Urinary bladder (tissue), 3 donors: ENCODE measurements at regions not wholly inside any gene's neighbourhood (a gene's known extent, or its start where the extent isn't known, plus 50 kb on each side); places are given as distances from the start of the nearest gene placed in this dataset.

Experiments used
- DNase-seq: peaks from one replicate; pipeline ENCODE4 v3.0.0-alpha.2; 2015; ENCODE audit errors: extremely low spot score
- H3K27ac ChIP-seq: one replicate; pipeline ENCODE4 v1.5.1; 2013; ENCODE audit warnings: low read depth, mild to moderate bottlenecking, moderate library complexity
- H3K36me3 ChIP-seq: one replicate; pipeline ENCODE4 v1.6.1; 2013; ENCODE audit warnings: mild to moderate bottlenecking, moderate library complexity; ENCODE audit not compliant: insufficient read depth
- H3K4me1 ChIP-seq: one replicate; pipeline ENCODE4 v1.6.1; 2013; ENCODE audit warnings: mild to moderate bottlenecking, moderate library complexity; ENCODE audit not compliant: insufficient read depth
- H3K4me3 ChIP-seq: one replicate; pipeline ENCODE4 v1.5.1; 2013; ENCODE audit warnings: low read depth, low read length
- WGBS: extraction: QIAGEN DNeasy Blood & Tissue Kit; methylation state at CpG from one replicate; pipeline ENCODE4 v1.1.7; 2013; 5-methylcytosine and 5-hydroxymethylcytosine counted together
- donor health status: healthy with polysubstance abuse.
- donor health status: healthy.

- WGBS: 67% methylated on average over 3 of the region's 3 CpGs
- no peak overlapping the region for H3K27ac ChIP-seq
- H3K4me3 ChIP-seq: no peak overlapping the region
- no peaks in the 10 kb centered on the region for H3K36me3 ChIP-seq
- H3K4me1 ChIP-seq: peaks cover 2% of the 10 kb centered on the region
- no peak for DNase-seq
Observed at GRCh38 chr6:139760128-139760527, 385.7 kb upstream of the CITED2 start.

GRCh38 chr6:139759086-139759485 lies 384.6 kb upstream of the CITED2 start:
- Histone ChIP-seq H3K4me1 (peaks cover 2% of the 10 kb centered on the region), H3K27ac (no peak overlapping the region), H3K4me3 (no peak overlapping the region), H3K36me3 (no peaks in the 10 kb centered on the region)
- no peak for DNase-seq
- WGBS: 92% methylated on average over 2 of the region's 2 CpGs

DNA sequence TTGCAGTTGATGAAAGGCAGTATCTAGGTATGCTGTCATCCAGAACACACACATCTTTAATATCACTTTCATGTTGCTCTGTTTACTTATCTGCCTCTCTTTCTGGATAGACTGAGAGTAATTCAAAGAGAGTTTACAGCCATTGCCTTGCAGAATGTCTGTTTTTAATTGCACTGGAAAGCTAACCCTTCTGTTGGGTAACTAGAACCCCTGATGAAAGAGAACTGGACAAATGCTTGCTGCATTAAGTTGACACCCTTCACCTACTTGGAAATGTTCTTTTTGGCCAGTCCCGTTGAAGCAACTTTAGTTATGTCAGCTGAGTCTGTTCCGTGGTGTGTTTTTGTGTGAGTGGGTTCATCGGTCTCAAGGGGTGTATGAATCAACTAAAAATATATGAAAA lies 383.8 kb upstream of the CITED2 start:
- H3K4me1 ChIP-seq: peaks cover 2% of the 10 kb centered on the region
- DNase-seq: no peak
- no peak overlapping the region for H3K4me3 ChIP-seq
- H3K27ac ChIP-seq: no peak overlapping the region
- WGBS: 46% methylated on average over 3 of the region's 3 CpGs
- H3K36me3 ChIP-seq: no peaks in the 10 kb centered on the region

DNA sequence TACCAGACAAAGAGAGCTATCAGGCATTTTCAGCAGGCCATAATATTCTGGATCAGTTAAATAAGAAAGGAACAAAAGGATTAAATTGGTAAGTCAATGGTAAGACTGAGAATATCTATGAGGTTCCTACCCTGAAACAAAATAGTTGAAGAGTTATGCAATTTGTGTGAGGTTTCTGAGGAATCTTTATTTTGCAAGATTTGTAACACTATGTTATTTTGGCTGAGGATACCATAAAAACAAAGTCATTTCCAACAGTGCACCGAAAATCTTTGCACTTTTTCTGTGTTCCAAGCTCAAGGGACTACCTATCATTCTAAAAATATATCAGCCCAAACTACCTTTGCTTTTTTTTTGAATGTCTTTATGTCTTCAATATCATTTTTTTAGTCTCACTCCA lies 383.3 kb upstream of the CITED2 start:
- no peak for DNase-seq
- WGBS: 56% methylated on average over 1 of the region's 1 CpG
- Histone ChIP-seq H3K4me3 (no peak overlapping the region), H3K27ac (no peak overlapping the region), H3K36me3 (no peaks in the 10 kb centered on the region), H3K4me1 (peaks cover 2% of the 10 kb centered on the region)

DNA sequence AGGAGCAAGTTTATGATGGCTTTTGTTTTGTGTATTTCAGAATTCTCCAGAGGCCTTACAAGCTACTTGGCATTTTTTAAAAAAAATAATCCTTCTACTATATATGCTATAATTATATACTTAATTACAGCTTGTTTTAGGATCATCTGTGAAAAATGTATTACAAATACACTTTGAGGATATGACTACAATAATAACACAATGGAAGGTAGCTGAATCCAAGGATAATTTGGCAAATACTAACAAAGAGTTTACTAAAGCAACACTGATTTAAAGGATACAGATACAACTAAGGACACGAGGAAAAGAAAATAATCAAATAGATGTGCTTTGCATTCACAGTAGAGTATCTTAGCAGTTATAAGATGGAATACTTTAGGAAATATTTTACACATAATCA lies 381.9 kb upstream of the CITED2 start:
- no peak overlapping the region for H3K27ac ChIP-seq
- WGBS: 90% methylated on average over 1 of the region's 1 CpG
- DNase-seq: no peak

DNA sequence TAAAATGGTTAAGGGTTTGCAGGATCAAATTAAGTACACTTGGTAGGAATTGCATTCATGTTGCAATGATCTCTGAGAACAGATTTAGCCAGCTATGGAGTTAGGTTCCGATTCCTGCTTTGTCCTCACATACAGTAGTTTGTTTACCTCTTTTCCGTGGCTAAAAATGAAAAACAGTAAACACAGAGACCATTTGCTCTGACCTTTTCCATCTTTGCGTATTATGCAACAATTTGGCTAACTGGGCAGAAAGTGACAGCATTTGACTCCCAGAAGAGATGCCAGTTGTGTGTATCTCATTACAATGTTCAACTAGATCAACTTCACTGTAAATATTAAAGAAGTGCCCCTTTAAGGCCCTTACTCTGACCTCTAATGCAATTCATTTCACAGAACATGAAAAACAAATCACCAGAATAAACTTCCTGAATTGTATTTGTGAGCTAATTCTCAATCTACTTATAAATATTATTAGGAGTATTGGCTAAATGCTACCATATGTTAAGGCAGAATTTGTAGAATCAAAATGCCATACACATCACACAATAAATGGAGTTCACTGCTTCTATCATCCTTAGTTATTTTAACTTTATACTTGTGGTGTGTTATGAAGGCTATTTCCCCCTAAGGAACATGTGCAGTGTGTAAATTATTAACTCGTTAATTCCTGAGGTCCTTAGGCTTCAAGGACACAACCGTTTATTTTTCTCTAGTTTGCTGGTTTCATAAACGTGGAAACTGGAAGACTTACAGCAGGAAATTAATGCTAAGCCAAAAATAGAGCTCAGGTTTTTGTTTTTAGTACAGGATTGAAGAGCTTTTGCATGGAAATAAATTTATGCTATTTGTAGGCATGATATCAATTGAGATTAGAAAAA lies 380.7 kb upstream of the CITED2 start:
- DNase-seq: no peak
- Histone ChIP-seq H3K36me3 (no peaks in the 10 kb centered on the region), H3K27ac (no peak overlapping the region), H3K4me1 (peaks cover 2% of the 10 kb centered on the region), H3K4me3 (no peak overlapping the region)
- WGBS: 40% methylated on average over 6 of the region's 6 CpGs

More for the DNA sequence above, 381.9 kb upstream of the CITED2 start:
- Histone ChIP-seq H3K4me3 (no peak overlapping the region), H3K4me1 (peaks cover 2% of the 10 kb centered on the region), H3K36me3 (no peaks in the 10 kb centered on the region)

DNA sequence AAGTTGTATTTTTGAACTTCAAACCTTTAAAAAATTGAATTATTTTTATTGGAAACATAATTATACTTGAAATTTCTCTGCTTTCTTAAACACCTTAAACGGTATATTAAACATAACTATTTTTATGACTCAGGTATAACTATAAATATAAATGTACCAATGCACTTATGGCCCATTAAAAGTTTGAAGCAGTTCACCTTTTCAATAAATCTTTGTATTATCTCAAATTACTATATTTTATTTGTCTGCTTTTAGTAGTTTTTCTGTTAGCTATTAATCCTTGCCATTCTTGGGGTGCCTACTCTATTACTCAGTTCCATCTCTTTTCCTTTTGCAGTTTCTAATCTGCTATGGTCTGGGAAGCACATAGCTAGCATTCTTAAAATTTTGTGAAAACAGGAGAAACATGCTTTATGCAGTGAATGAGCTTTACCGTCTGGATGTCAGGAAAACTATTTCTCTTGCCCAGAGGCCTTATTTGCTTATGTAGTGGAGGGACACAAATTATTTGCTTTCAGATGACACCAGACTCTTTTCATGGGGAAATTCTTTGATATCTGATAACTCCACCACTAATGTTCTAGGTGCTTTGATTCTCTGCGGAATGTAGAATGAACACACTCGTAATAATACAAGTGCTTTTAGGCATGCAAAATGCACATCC lies 378.9 kb upstream of the CITED2 start:
- 73% methylated on average over 4 of the region's 4 CpGs for WGBS
- Histone ChIP-seq H3K4me3 (no peak overlapping the region), H3K4me1 (peaks cover 2% of the 10 kb centered on the region), H3K36me3 (no peaks in the 10 kb centered on the region), H3K27ac (no peak overlapping the region)
- DNase-seq: no peak

DNA sequence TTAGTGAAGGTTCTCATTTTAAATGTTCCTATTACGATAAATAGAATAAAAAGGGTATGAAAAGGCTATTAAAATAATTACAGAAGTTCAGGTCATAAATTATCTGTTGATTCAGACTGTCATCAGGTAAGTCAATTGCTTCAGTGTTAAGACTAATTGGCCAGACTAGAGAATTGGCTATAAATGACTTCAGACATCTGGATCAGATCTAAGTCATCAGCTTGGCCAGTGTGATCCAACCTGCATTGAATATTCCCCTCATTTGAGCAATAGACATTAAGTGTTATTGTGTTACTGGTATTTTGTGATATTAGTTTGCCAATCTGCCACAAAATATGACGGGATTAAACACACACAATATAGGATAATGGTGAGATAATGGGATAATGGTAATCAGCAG lies 377.6 kb upstream of the CITED2 start:
- Histone ChIP-seq H3K4me1 (peaks cover 2% of the 10 kb centered on the region), H3K4me3 (no peak overlapping the region), H3K36me3 (no peaks in the 10 kb centered on the region), H3K27ac (no peak overlapping the region)
- 95% methylated on average over 2 of the region's 2 CpGs for WGBS
- DNase-seq: no peak

- peaks cover 2% of the 10 kb centered on the region for H3K4me1 ChIP-seq
- 84% methylated on average over 3 of the region's 3 CpGs for WGBS
Observed at GRCh38 chr6:139751179-139751578, 376.7 kb upstream of the CITED2 start.

DNA sequence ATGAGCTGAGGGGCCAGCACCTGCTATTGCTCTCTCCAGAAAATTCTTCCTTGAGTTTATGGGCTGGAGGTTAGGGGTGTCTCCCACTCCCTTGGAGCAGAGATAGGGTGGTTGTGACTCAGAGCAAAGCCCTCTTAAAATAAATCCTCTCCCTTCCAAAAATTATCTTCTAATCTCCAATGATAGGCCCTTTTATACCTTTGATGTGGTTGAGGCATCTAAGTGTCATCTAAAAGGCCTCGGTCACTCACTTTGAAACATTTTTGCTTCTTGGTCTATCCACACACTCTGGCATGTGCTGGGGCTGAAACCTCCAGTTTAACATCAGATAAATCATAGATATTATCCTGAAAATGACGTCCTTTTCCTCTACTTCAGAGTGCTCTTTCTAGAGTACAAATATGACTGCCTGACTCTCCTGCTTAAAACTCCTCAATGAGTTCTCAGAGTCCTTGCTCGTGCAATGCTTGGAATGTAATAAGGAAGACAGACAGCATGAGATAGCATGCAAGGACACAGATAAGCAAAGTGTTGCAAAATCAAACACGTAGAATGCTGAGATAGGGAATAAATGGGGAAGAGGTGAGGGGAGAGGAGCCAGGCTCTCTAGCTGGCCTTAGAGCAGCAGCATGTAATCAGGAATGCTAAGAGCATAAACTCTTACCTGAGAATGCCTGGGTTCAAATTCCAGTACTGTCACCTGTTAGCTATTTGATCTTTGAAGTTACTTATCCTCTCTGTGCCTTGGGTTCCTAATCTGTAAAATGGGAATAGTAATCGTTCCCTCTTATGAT lies 374.1 kb upstream of the CITED2 start:
- H3K27ac ChIP-seq: no peak overlapping the region
- H3K4me3 ChIP-seq: no peak overlapping the region
- H3K4me1 ChIP-seq: no peaks in the 10 kb centered on the region
- no peak for DNase-seq
- H3K36me3 ChIP-seq: no peaks in the 10 kb centered on the region
- WGBS: 52% methylated on average over 5 of the region's 5 CpGs

More at GRCh38 chr6:139751179-139751578, 376.7 kb upstream of the CITED2 start:
- Histone ChIP-seq H3K4me3 (no peak overlapping the region), H3K27ac (no peak overlapping the region), H3K36me3 (no peaks in the 10 kb centered on the region)
- DNase-seq: no peak

GRCh38 chr6:139747154-139747553 lies 372.7 kb upstream of the CITED2 start:
- WGBS: 93% methylated on average over 5 of the region's 5 CpGs
- H3K27ac ChIP-seq: no peak overlapping the region
- no peaks in the 10 kb centered on the region for H3K36me3 ChIP-seq
- no peak overlapping the region for H3K4me3 ChIP-seq
- no peak for DNase-seq
- no peaks in the 10 kb centered on the region for H3K4me1 ChIP-seq

- WGBS: 40% methylated on average over 4 of the region's 4 CpGs
- DNase-seq: no peak
- H3K4me3 ChIP-seq: no peak overlapping the region
- H3K27ac ChIP-seq: no peak overlapping the region
- H3K4me1 ChIP-seq: no peaks in the 10 kb centered on the region
- no peaks in the 10 kb centered on the region for H3K36me3 ChIP-seq
Observed at GRCh38 chr6:139744891-139745290, 370.4 kb upstream of the CITED2 start.

DNA sequence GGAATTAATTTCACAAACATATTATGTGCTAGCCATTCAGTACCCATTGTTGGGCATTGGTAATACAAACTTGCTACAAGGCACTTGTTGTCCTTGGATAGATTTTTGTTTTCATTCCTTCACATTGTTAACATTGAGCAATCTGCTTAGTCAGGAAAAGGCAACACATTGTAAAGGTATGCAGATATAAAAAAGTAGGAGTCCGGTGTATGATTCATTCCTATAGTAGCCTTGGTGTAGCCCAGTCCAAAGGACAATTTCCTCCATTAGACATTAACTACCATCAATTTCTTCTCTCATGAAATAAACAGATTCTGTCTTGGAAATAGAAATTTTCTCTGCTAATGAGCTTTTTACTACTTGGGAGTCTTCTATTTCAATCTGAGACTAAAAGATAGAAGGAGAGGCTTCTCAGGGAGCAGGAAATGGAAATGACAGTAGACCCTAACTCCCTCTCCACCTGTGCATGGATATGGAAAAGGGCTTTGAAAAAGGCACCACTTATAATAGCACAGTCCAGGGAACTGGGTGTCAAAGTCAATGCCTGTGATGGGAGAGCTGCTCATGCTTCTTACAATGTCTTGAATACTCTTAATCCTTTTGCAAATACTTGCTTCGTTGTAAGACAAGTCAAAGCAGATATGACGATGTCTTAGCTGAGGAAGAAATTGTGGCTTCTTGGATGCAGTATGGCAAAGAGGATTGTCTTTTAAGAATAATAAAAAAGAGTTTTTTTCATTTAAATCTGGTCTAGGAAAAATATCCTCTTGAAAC lies 369.4 kb upstream of the CITED2 start:
- WGBS: 83% methylated on average over 3 of the region's 3 CpGs
- H3K4me1 ChIP-seq: no peaks in the 10 kb centered on the region
- no peak for DNase-seq
- H3K27ac ChIP-seq: no peak overlapping the region
- no peak overlapping the region for H3K4me3 ChIP-seq
- no peaks in the 10 kb centered on the region for H3K36me3 ChIP-seq
